Mesenchymal stem cell (in vitro differentiated cells and primary cell): ENCODE measurements at regions not wholly inside any gene's neighbourhood (a gene's known extent, or its start where the extent isn't known, plus 50 kb on each side); places are given as distances from the start of the nearest gene placed in this dataset.

ENCODE experiments used
- DNase-seq: peaks from one replicate; pipeline ENCODE4 v3.0.0-alpha.2; 2013
- H2AFZ ChIP-seq: one replicate; pipeline ENCODE4 v1.6.1; 2013; ENCODE audit warnings: low read depth, mild to moderate bottlenecking, control low read depth, inconsistent platforms, low read length, moderate library complexity
- H2AK5ac ChIP-seq: 2 replicates; pipeline ENCODE4 v1.6.1; 2013; ENCODE audit warnings: low read length, moderate library complexity, mild to moderate bottlenecking, inconsistent platforms; ENCODE audit not compliant: severe bottlenecking
- H2BK120ac ChIP-seq: one replicate; pipeline ENCODE4 v1.6.1; 2013; ENCODE audit warnings: low read depth, mild to moderate bottlenecking, inconsistent platforms, low read length, moderate library complexity
- H2BK12ac ChIP-seq, 2 experiments: one replicate each; pipeline ENCODE4 v1.6.1; 2013; ENCODE audit warnings: inconsistent platforms in 2 of 2, low read length in 2 of 2, mild to moderate bottlenecking in 2 of 2, moderate library complexity in 2 of 2, control low read depth in 1 of 2
- H2BK15ac ChIP-seq: one replicate; pipeline ENCODE4 v1.6.1; 2013; ENCODE audit warnings: mild to moderate bottlenecking, low read depth, inconsistent platforms; ENCODE audit not compliant: poor library complexity, severe bottlenecking
- H2BK5ac ChIP-seq: 2 replicates; pipeline ENCODE4 v1.6.1; 2013; ENCODE audit warnings: low read depth, mild to moderate bottlenecking, low read length, control low read depth, inconsistent platforms; ENCODE audit not compliant: poor library complexity, severe bottlenecking
- H3K14ac ChIP-seq, 2 experiments: one replicate each; pipeline ENCODE4 v1.6.1; 2013; ENCODE audit warnings: inconsistent platforms in 2 of 2, low read length in 2 of 2, control low read depth in 1 of 2, mild to moderate bottlenecking in 1 of 2, moderate library complexity in 1 of 2
- H3K18ac ChIP-seq, 2 experiments: one replicate each; pipeline ENCODE4 v1.6.1; 2013; ENCODE audit warnings: inconsistent platforms in 2 of 2, low read length in 2 of 2, control low read depth in 1 of 2, low read depth in 1 of 2, mild to moderate bottlenecking in 1 of 2
- H3K23ac ChIP-seq, 2 experiments: one replicate each; pipeline ENCODE4 v1.6.1; 2013; ENCODE audit warnings: inconsistent platforms in 2 of 2, low read length in 2 of 2, mild to moderate bottlenecking in 2 of 2, moderate library complexity in 2 of 2, control low read depth in 1 of 2
- H3K27ac ChIP-seq: 2 replicates; pipeline ENCODE4 v1.5.1; 2013; ENCODE audit warnings: mild to moderate bottlenecking, moderate library complexity, low read length, control low read depth, inconsistent platforms; ENCODE audit not compliant: poor library complexity, severe bottlenecking
- H3K27me3 ChIP-seq, 2 experiments: 2 replicates each; pipeline versions ENCODE4 v1.6.1 to v1.7.0; 2013; ENCODE audit warnings: low read length in 2 of 2, mild to moderate bottlenecking in 2 of 2, moderate library complexity in 2 of 2, control low read depth in 1 of 2, inconsistent platforms in 1 of 2; ENCODE audit not compliant: control insufficient read depth in 1 of 2, insufficient read depth in 1 of 2
- H3K36me3 ChIP-seq, 2 experiments: 2 replicates each; pipeline versions ENCODE4 v1.6.1 to v1.7.0; 2013; ENCODE audit warnings: low read length in 2 of 2, control low read depth in 1 of 2, inconsistent platforms in 1 of 2, low read depth in 1 of 2, mild to moderate bottlenecking in 1 of 2; ENCODE audit not compliant: insufficient read depth in 2 of 2, control insufficient read depth in 1 of 2
- H3K4ac ChIP-seq, 2 experiments: one replicate each; pipeline ENCODE4 v1.6.1; 2013; ENCODE audit warnings: inconsistent platforms in 2 of 2, low read length in 2 of 2, mild to moderate bottlenecking in 2 of 2, moderate library complexity in 2 of 2, control low read depth in 1 of 2, low read depth in 1 of 2
- H3K4me1 ChIP-seq: 2 replicates; pipeline ENCODE4 v1.6.1; 2013; ENCODE audit warnings: low read depth, low read length, control low read depth; ENCODE audit not compliant: control insufficient read depth, insufficient read depth
- H3K4me2 ChIP-seq: 2 replicates; pipeline ENCODE4 v1.6.1; 2013; ENCODE audit warnings: low read length, mild to moderate bottlenecking, inconsistent platforms; ENCODE audit not compliant: poor library complexity, severe bottlenecking
- H3K4me3 ChIP-seq, 2 experiments: 2 replicates each; pipeline versions ENCODE4 v1.5.1 to v1.7.0; 2013; ENCODE audit warnings: low read length in 2 of 2, mild to moderate bottlenecking in 2 of 2, control low read depth in 1 of 2, low read depth in 1 of 2; ENCODE audit not compliant: insufficient read depth in 1 of 2
- H3K79me1 ChIP-seq: replicated peaks from 2 replicates; pipeline ENCODE4 v1.6.1; 2013; ENCODE audit warnings: mild to moderate bottlenecking, control low read depth, low read length, inconsistent platforms; ENCODE audit not compliant: poor library complexity, severe bottlenecking
- H3K9ac ChIP-seq: 2 replicates; pipeline ENCODE4 v1.7.0; 2013; ENCODE audit warnings: mild to moderate bottlenecking, low read length, moderate library complexity
- H3K9me3 ChIP-seq: 2 replicates; pipeline ENCODE4 v1.7.0; 2013; ENCODE audit warnings: mild to moderate bottlenecking, low read length; ENCODE audit not compliant: control insufficient read depth
- H4K8ac ChIP-seq: one replicate; pipeline ENCODE4 v1.6.1; 2013; ENCODE audit warnings: inconsistent platforms, mild to moderate bottlenecking, low read length, moderate library complexity
- H4K91ac ChIP-seq: one replicate; pipeline ENCODE4 v1.6.1; 2013; ENCODE audit warnings: mild to moderate bottlenecking, low read length, inconsistent platforms
- WGBS: methylation state at CpG from one replicate; pipeline ENCODE4 v1.1.7; 2013; ENCODE audit warnings: mixed read lengths; 5-methylcytosine and 5-hydroxymethylcytosine counted together

- peak overlapping the region; percentile 79 for H3K9ac ChIP-seq
- peak overlapping the region; percentile 86 for H3K27ac ChIP-seq
- H3K23ac ChIP-seq, result no peak overlapping the region
- peaks cover 41% of the 10 kb centered on the region for H3K9me3 ChIP-seq
- WGBS, result 82% methylated on average over 5 of the region's 6 CpGs
- no peak overlapping the region for H2AFZ ChIP-seq
- no peak overlapping the region for H3K4me2 ChIP-seq
- no peak for DNase-seq
- no peaks in the 10 kb centered on the region for H3K36me3 ChIP-seq
- H2BK5ac ChIP-seq, result no peak overlapping the region
- H3K4me1 ChIP-seq, result no peaks in the 10 kb centered on the region
- H3K27me3 ChIP-seq, result no peaks in the 10 kb centered on the region
- H3K4me3 ChIP-seq, result peak overlapping the region in 1 of 2 experiments; percentile 23
- peak overlapping the region; percentile 6 for H2AK5ac ChIP-seq
- no peak overlapping the region for H3K4ac ChIP-seq
- H3K79me1 ChIP-seq, result no peaks in the 10 kb centered on the region
- no peak overlapping the region for H3K14ac ChIP-seq
- H3K18ac ChIP-seq, result no peak overlapping the region
- no peak overlapping the region for H4K91ac ChIP-seq
- no peak overlapping the region for H2BK120ac ChIP-seq
- no peak overlapping the region for H2BK12ac ChIP-seq
- H2BK15ac ChIP-seq, result no peak overlapping the region
- H4K8ac ChIP-seq, result no peak overlapping the region
Observed at GRCh38 chr7:121505540-121506182, 109.6 kb upstream of the FAM3C start.

DNA sequence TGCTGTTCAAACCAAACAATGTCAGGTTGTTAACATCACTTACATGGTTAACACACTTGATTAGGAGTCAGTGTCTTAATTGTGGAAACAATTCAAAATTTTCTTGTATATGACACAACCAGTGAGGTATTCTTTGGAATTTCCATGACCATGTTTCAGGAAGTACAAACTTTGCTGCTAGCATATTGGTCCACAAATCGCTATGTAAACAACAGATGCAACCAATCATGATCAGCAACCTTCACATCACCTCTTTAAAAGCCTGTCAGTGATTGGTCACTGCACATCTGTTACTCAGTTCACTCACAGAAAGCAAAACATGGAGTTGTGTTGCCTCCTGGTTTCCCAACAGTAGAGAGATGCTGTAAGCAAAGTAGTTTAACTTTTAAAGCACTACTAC is 108.9 kb upstream of the FAM3C start:
- H3K36me3 ChIP-seq, result no peaks in the 10 kb centered on the region
- DNase-seq, result peak; percentile 88
- H3K79me1 ChIP-seq, result no peaks in the 10 kb centered on the region
- no peaks in the 10 kb centered on the region for H3K4me1 ChIP-seq
- WGBS, result 85% methylated on average over 1 of the region's 1 CpG
- H3K4me3 ChIP-seq, result peak overlapping the region in 1 of 2 experiments; percentile 23
- H3K14ac ChIP-seq, result no peak overlapping the region
- H3K4me2 ChIP-seq, result no peak overlapping the region
- H2AFZ ChIP-seq, result no peak overlapping the region
- H2AK5ac ChIP-seq, result no peak overlapping the region
- H2BK5ac ChIP-seq, result no peak overlapping the region
- peak overlapping the region; percentile 19 for H4K8ac ChIP-seq
- H2BK120ac ChIP-seq, result no peak overlapping the region
- H3K9ac ChIP-seq, result peak overlapping the region; percentile 79
- peaks cover 34% of the 10 kb centered on the region for H3K9me3 ChIP-seq
- H3K23ac ChIP-seq, result no peak overlapping the region
- no peak overlapping the region for H3K4ac ChIP-seq
- H4K91ac ChIP-seq, result peak overlapping the region; percentile 54
- no peak overlapping the region for H2BK12ac ChIP-seq
- H2BK15ac ChIP-seq, result no peak overlapping the region
- peak overlapping the region; percentile 86 for H3K27ac ChIP-seq
- H3K27me3 ChIP-seq, result no peaks in the 10 kb centered on the region
- peak overlapping the region in 1 of 2 experiments; percentile 72 for H3K18ac ChIP-seq

GRCh38 chr7:121504482-121504881 is 108.4 kb upstream of the FAM3C start:
- Histone ChIP-seq H4K91ac (peak overlapping the region; percentile 67), H3K27ac (peak overlapping the region; percentile 94), H3K18ac (peak overlapping the region in 1 of 2 experiments; percentile 91), H3K4ac (peak overlapping the region in 1 of 2 experiments; percentile 60), H3K4me1 (no peaks in the 10 kb centered on the region), H3K9me3 (peaks cover 29% of the 10 kb centered on the region), H3K23ac (no peak overlapping the region), H2BK5ac (peak overlapping the region; percentile 71), H2AK5ac (no peak overlapping the region), H3K79me1 (no peaks in the 10 kb centered on the region), H3K36me3 (no peaks in the 10 kb centered on the region), H4K8ac (peak overlapping the region; percentile 78), H2BK120ac (no peak overlapping the region), H3K27me3 (no peaks in the 10 kb centered on the region), H3K9ac (peak overlapping the region; percentile 79), H3K14ac (no peak overlapping the region), H2BK12ac (peak overlapping the region in 1 of 2 experiments; percentile 61), H2BK15ac (peak overlapping the region; percentile 36), H3K4me2 (no peak overlapping the region), H2AFZ (no peak overlapping the region), H3K4me3 (no peak overlapping the region)
- DNase-seq, result peak; percentile 86
- WGBS, result 8% methylated on average over 4 of the region's 4 CpGs

- Histone ChIP-seq H3K36me3 (no peaks in the 10 kb centered on the region), H2BK5ac (no peak overlapping the region), H3K9me3 (peaks cover 26% of the 10 kb centered on the region), H3K23ac (no peak overlapping the region), H3K9ac (no peak overlapping the region), H3K18ac (peak overlapping the region in 1 of 2 experiments; percentile 21), H4K91ac (peak overlapping the region; percentile 43), H2BK15ac (no peak overlapping the region), H2BK120ac (no peak overlapping the region), H3K4me1 (no peaks in the 10 kb centered on the region), H3K27ac (no peak overlapping the region), H3K27me3 (no peaks in the 10 kb centered on the region), H3K4me2 (no peak overlapping the region), H3K14ac (no peak overlapping the region), H3K79me1 (no peaks in the 10 kb centered on the region), H3K4me3 (no peak overlapping the region), H4K8ac (no peak overlapping the region), H3K4ac (no peak overlapping the region), H2AK5ac (peak overlapping the region; percentile 98), H2AFZ (no peak overlapping the region), H2BK12ac (peak overlapping the region; percentile 80 to 95)
- DNase-seq, result no peak
- WGBS, result 94% methylated on average over 1 of the region's 1 CpG
Observed at GRCh38 chr7:121503730-121504129, 107.6 kb upstream of the FAM3C start.
